ENCODE measurements at regions not wholly inside any gene's neighbourhood (a gene's known extent, or its start where the extent isn't known, plus 50 kb on each side); places are given as distances from the start of the nearest gene placed in this dataset.

GRCh38 chr5:57804505-57804904, 321.9 kb upstream of the ACTBL2 start:
- Histone ChIP-seq H3K27ac (ENCODE audit: low read depth in 1 of 2, low read length in 2 of 2) (no peak overlapping the region), H3K27me3 (ENCODE audit: control insufficient read depth in 4 of 4, insufficient read depth in 4 of 4, low read length in 3 of 4) (no peaks in the 10 kb centered on the region), H3K36me3 (ENCODE audit: control insufficient read depth in 4 of 4, insufficient read depth in 3 of 4, low read depth in 1 of 4, low read length in 3 of 4) (no peaks in the 10 kb centered on the region), H3K4me1 (ENCODE audit: control insufficient read depth in 4 of 4, insufficient read depth in 4 of 4, low read length in 3 of 4) (no peaks in the 10 kb centered on the region), H3K9me3 (ENCODE audit: control insufficient read depth in 4 of 4, low read length in 3 of 4) (no peaks in the 10 kb centered on the region), H3K4me3 (ENCODE audit: low read depth in 1 of 3, low read length in 3 of 3) (no peak overlapping the region), H3K9ac (ENCODE audit: low read depth in 1 of 2, low read length in 2 of 2) (no peak overlapping the region)
- WGBS: 96% methylated on average over 1 of the region's 1 CpG
- TF ChIP-seq HNF4G (IDR thresholded peaks at IDR 0.05) (no peak), ATF3 (IDR thresholded peaks at IDR 0.05) (no peak), FOXA2 (IDR thresholded peaks at IDR 0.05) (no peak), YY1 (IDR thresholded peaks at IDR 0.05) (no peak)
- DNase-seq (ENCODE audit: low spot score): no peak

- Histone ChIP-seq H3K27ac (ENCODE audit: low read depth in 1 of 2, low read length in 2 of 2) (no peak overlapping the region), H3K9ac (ENCODE audit: low read depth in 1 of 2, low read length in 2 of 2) (no peak overlapping the region), H3K9me3 (ENCODE audit: control insufficient read depth in 4 of 4, low read length in 3 of 4) (no peaks in the 10 kb centered on the region), H3K4me1 (ENCODE audit: control insufficient read depth in 4 of 4, insufficient read depth in 4 of 4, low read length in 3 of 4) (no peaks in the 10 kb centered on the region), H3K27me3 (ENCODE audit: control insufficient read depth in 4 of 4, insufficient read depth in 4 of 4, low read length in 3 of 4) (no peaks in the 10 kb centered on the region), H3K4me3 (ENCODE audit: low read depth in 1 of 3, low read length in 3 of 3) (no peak overlapping the region), H3K36me3 (ENCODE audit: control insufficient read depth in 4 of 4, insufficient read depth in 3 of 4, low read depth in 1 of 4, low read length in 3 of 4) (no peaks in the 10 kb centered on the region)
- TF ChIP-seq MAX (IDR thresholded peaks at IDR 0.05): no peak
- no peak for TF ChIP-seq ZBTB33 (IDR thresholded peaks at IDR 0.05)
- TF ChIP-seq FOXA1 (IDR thresholded peaks at IDR 0.05): no peak
- TF ChIP-seq JUND (IDR thresholded peaks at IDR 0.05): no peak
- TF ChIP-seq RAD21 (IDR thresholded peaks at IDR 0.05): no peak
- no peak for TF ChIP-seq HNF4A (conservative IDR thresholded peaks at IDR 0.05)
- no peak for TF ChIP-seq REST (IDR thresholded peaks at IDR 0.05)
- no peak for TF ChIP-seq EGR1 (IDR thresholded peaks at IDR 0.05; ENCODE audit: low read depth in 2 of 2)
- TF ChIP-seq HNF4G (IDR thresholded peaks at IDR 0.05): no peak
- DNase-seq (ENCODE audit: low spot score): no peak
- WGBS: 88% methylated on average over 2 of the region's 2 CpGs
Observed at GRCh38 chr5:57804007-57804444, 321.4 kb upstream of the ACTBL2 start.

- H3K4me3 ChIP-seq (ENCODE audit: low read depth in 1 of 3, low read length in 3 of 3): no peak overlapping the region
- 82% methylated on average over 3 of the region's 3 CpGs for WGBS
- no peaks in the 10 kb centered on the region for H3K4me1 ChIP-seq (ENCODE audit: control insufficient read depth in 4 of 4, insufficient read depth in 4 of 4, low read length in 3 of 4)
- H3K36me3 ChIP-seq (ENCODE audit: control insufficient read depth in 4 of 4, insufficient read depth in 3 of 4, low read depth in 1 of 4, low read length in 3 of 4): no peaks in the 10 kb centered on the region
- H3K9me3 ChIP-seq (ENCODE audit: control insufficient read depth in 4 of 4, low read length in 3 of 4): no peaks in the 10 kb centered on the region
- H3K27ac ChIP-seq (ENCODE audit: low read depth in 1 of 2, low read length in 2 of 2): no peak overlapping the region
- DNase-seq (ENCODE audit: low spot score): no peak
- H3K9ac ChIP-seq (ENCODE audit: low read depth in 1 of 2, low read length in 2 of 2): no peak overlapping the region
- H3K27me3 ChIP-seq (ENCODE audit: control insufficient read depth in 4 of 4, insufficient read depth in 4 of 4, low read length in 3 of 4): no peaks in the 10 kb centered on the region
- TF ChIP-seq MAX (IDR thresholded peaks at IDR 0.05) (no peak), HNF4G (IDR thresholded peaks at IDR 0.05) (no peak), CTCF (IDR thresholded peaks at IDR 0.05; ENCODE audit: low read depth, low read length, missing input control) (no peak), EGR1 (IDR thresholded peaks at IDR 0.05; ENCODE audit: low read depth in 2 of 2) (no peak), SP1 (IDR thresholded peaks at IDR 0.05) (no peak), FOXA2 (IDR thresholded peaks at IDR 0.05) (no peak)
Observed at GRCh38 chr5:57802131-57802530, 319.5 kb upstream of the ACTBL2 start.

All from liver (tissue), 8 donors.